Psoas muscle (tissue), 7 donors: ENCODE measurements at regions not wholly inside any gene's neighbourhood (a gene's known extent, or its start where the extent isn't known, plus 50 kb on each side); places are given as distances from the start of the nearest gene placed in this dataset.

Experiments
- ATAC-seq, 4 donors: fragments of 200-7000 bp; cut with Tn5 transposase; one replicate each; pipeline ENCODE4 v1.9.1; 2020; ENCODE audit warnings: moderate library complexity in 3 of 4, mild to moderate bottlenecking in 2 of 4
- DNase-seq, 2 donors: peaks; one replicate each; pipeline ENCODE4 v3.0.0-alpha.2; 2020
- H3K27ac ChIP-seq: fragments of 200-600 bp; one replicate; pipeline ENCODE4 v1.8.0; 2022
- H3K27me3 ChIP-seq, 3 donors: fragments of 200-600 bp in 1 of 3; one replicate each; pipeline versions ENCODE4 v1.6.1 to v1.8.0; 2013 to 2022; ENCODE audit warnings: low read length in 2 of 3, mild to moderate bottlenecking in 2 of 3, moderate library complexity in 1 of 3; ENCODE audit not compliant: insufficient read depth in 3 of 3
- H3K36me3 ChIP-seq, 2 donors: fragments of 200-600 bp in 1 of 2; one replicate each; pipeline versions ENCODE4 v1.6.1 to v1.8.0; 2013 to 2022; ENCODE audit warnings: low read depth in 1 of 2, mild to moderate bottlenecking in 1 of 2, moderate library complexity in 1 of 2; ENCODE audit not compliant: insufficient read depth in 1 of 2
- H3K4me1 ChIP-seq: fragments of 200-600 bp; one replicate; pipeline ENCODE4 v1.8.0; 2022
- H3K4me3 ChIP-seq: fragments of 200-600 bp; one replicate; pipeline ENCODE4 v1.8.0; 2022; ENCODE audit warnings: mild to moderate bottlenecking
- H3K9me3 ChIP-seq: fragments of 200-600 bp; one replicate; pipeline ENCODE4 v1.8.0; 2022
- CTCF ChIP-seq: fragments of 200-600 bp; IDR thresholded peaks from one replicate; pipeline ENCODE4 v1.8.0; 2022; ENCODE audit warnings: antibody characterized with exemption
- WGBS, 3 donors: extraction: QIAGEN DNeasy Blood & Tissue Kit; methylation state at CpG; one replicate each; pipeline versions ENCODE4 v1.1.6 to v1.1.7; 2013; 5-methylcytosine and 5-hydroxymethylcytosine counted together
- intact Hi-C, 2 donors: fragments of 100-400 bp; cut with DNase I; formaldehyde crosslinking; loops; one replicate each; pipeline versions ENCODE4 v1.11.0 to v1.14.2; 2022
- donor health status: healthy with polysubstance abuse.
- donor health status: DM: no; HTN: no; CAD: no; lungs with moderate emphysema.
- donor health status: Bipolar disorder and iron deficiency.
- donor health status: healthy.
- donor health status: DM: yes; HTN: yes; CAD: no.
- donor health status: DM: no; HTN: no; CAD: no.
- donor health status: DM: yes; HTN: yes; CAD: no.

GRCh38 chr2:125491663-125492062, 1164.3 kb upstream of the GYPC start:
- TF ChIP-seq CTCF, result no peak
- Histone ChIP-seq H3K4me3 (no peak overlapping the region), H3K4me1 (no peaks in the 10 kb centered on the region), H3K27ac (no peak overlapping the region), H3K27me3 (no peaks in the 10 kb centered on the region), H3K9me3 (no peaks in the 10 kb centered on the region), H3K36me3 (no peaks in the 10 kb centered on the region)
- 80 to 86% (median 81%) methylated on average over 3 of the region's 3 CpGs for WGBS, 3 donors
- intact Hi-C loops, result no loop called here
- ATAC-seq (no peak), DNase-seq (no peak)

- 95 to 97% (median 96%) methylated on average over 1 of the region's 1 CpG for WGBS, 3 donors
- no peaks in the 10 kb centered on the region for H3K36me3 ChIP-seq
Observed at GRCh38 chr2:125512313-125512712, 1143.6 kb upstream of the GYPC start.

GRCh38 chr2:125516496-125517109, 1139.4 kb upstream of the GYPC start:
- no peak overlapping the region for H3K27ac ChIP-seq
- H3K4me1 ChIP-seq, result no peaks in the 10 kb centered on the region
- peaks cover 3% of the 10 kb centered on the region for H3K9me3 ChIP-seq
- intact Hi-C loops, result no loop called here
- H3K4me3 ChIP-seq, result no peak overlapping the region
- ATAC-seq, result no peak
- H3K27me3 ChIP-seq, result no peaks in the 10 kb centered on the region
- 51 to 60% (median 56%) methylated on average over 3 of the region's 3 CpGs for WGBS, 3 donors
- H3K36me3 ChIP-seq, result no peaks in the 10 kb centered on the region
- DNase-seq, result no peak
- no peak for TF ChIP-seq CTCF

More at GRCh38 chr2:125512313-125512712, 1143.6 kb upstream of the GYPC start:
- Histone ChIP-seq H3K27me3 (no peaks in the 10 kb centered on the region), H3K4me3 (no peak overlapping the region), H3K9me3 (no peaks in the 10 kb centered on the region), H3K27ac (no peak overlapping the region), H3K4me1 (no peaks in the 10 kb centered on the region)
- intact Hi-C loops, result no loop called here
- TF ChIP-seq CTCF, result no peak
- DNase-seq, result no peak
- ATAC-seq, result no peak

GRCh38 chr2:125526093-125526492, 1129.9 kb upstream of the GYPC start:
- no peaks in the 10 kb centered on the region for H3K4me1 ChIP-seq
- H3K27me3 ChIP-seq, result no peaks in the 10 kb centered on the region
- ATAC-seq (no peak), DNase-seq (no peak)
- no peak for TF ChIP-seq CTCF
- H3K9me3 ChIP-seq, result no peaks in the 10 kb centered on the region
- 61 to 68% (median 68%) methylated on average over 5 of the region's 5 CpGs for WGBS, 3 donors
- intact Hi-C loops, result no loop called here
- H3K4me3 ChIP-seq, result no peak overlapping the region
- H3K27ac ChIP-seq, result no peak overlapping the region
- no peaks in the 10 kb centered on the region for H3K36me3 ChIP-seq

- no peak for ATAC-seq
- intact Hi-C loops, result no loop called here
Observed at GRCh38 chr2:125535089-125535488, 1120.9 kb upstream of the GYPC start.

More at GRCh38 chr2:125535089-125535488, 1120.9 kb upstream of the GYPC start:
- no peak overlapping the region for H3K27ac ChIP-seq
- no peaks in the 10 kb centered on the region for H3K4me1 ChIP-seq
- 51 to 63% (median 61%) methylated on average over 1 of the region's 1 CpG for WGBS, 3 donors
- no peaks in the 10 kb centered on the region for H3K9me3 ChIP-seq
- DNase-seq, result no peak
- H3K36me3 ChIP-seq, result no peaks in the 10 kb centered on the region
- no peak for TF ChIP-seq CTCF
- H3K27me3 ChIP-seq, result no peaks in the 10 kb centered on the region
- no peak overlapping the region for H3K4me3 ChIP-seq
